A673 (cell line): ENCODE measurements at regions not wholly inside any gene's neighbourhood (a gene's known extent, or its start where the extent isn't known, plus 50 kb on each side); places are given as distances from the start of the nearest gene placed in this dataset.

Experiments
- BruUV-seq: library from RNA; stranded (reverse); fragments of 400-500 nt; replicated peaks from 2 replicates; lab custom pipeline; 2021; lab: Mats Ljungman, UMichigan
- CTCF ChIA-PET: fragments of 300-600 bp; sonication (Branson Sonifier 250); formaldehyde crosslinking; loops from one replicate; lab custom pipeline; 2022; ENCODE audit warnings: antibody characterized with exemption; lab: Charles Lee
- POLR2A ChIA-PET: fragments of 300-600 bp; sonication (Branson Sonifier 250); formaldehyde crosslinking; loops from one replicate; lab custom pipeline; 2022; ENCODE audit warnings: antibody characterized with exemption; ENCODE audit not compliant: low non-redundant PET; lab: Charles Lee
- DNase-seq: peaks from one replicate; pipeline ENCODE4 v3.0.0-alpha.2; 2015; ENCODE audit warnings: low spot score
- H3K27ac ChIP-seq: fragments of 200-600 bp; sonication (generic); 2 replicates; pipeline ENCODE4 v1.5.1; 2016; ENCODE audit warnings: mixed run types, low read depth, mild to moderate bottlenecking, mixed read lengths, antibody characterized with exemption, low read length; ENCODE audit not compliant: poor library complexity, severe bottlenecking
- H3K27me3 ChIP-seq: fragments of 200-600 bp; sonication (generic); replicated peaks from 2 replicates; pipeline ENCODE4 v1.6.1; 2017; ENCODE audit warnings: mixed run types, low read depth, mild to moderate bottlenecking, mixed read lengths, antibody characterized with exemption, low read length; ENCODE audit not compliant: insufficient read depth, poor library complexity
- H3K36me3 ChIP-seq: fragments of 200-600 bp; sonication (generic); 2 replicates; pipeline ENCODE4 v1.6.1; 2016; ENCODE audit warnings: mixed run types, mild to moderate bottlenecking, mixed read lengths, antibody characterized with exemption, low read length; ENCODE audit not compliant: insufficient read depth, poor library complexity, severe bottlenecking
- H3K4me1 ChIP-seq: fragments of 200-600 bp; sonication (generic); 2 replicates; pipeline ENCODE4 v1.6.1; 2017; ENCODE audit warnings: mixed run types, mild to moderate bottlenecking, mixed read lengths, antibody characterized with exemption, low read length; ENCODE audit not compliant: insufficient read depth, poor library complexity, severe bottlenecking
- H3K4me3 ChIP-seq: fragments of 200-600 bp; sonication (generic); 2 replicates; pipeline ENCODE4 v1.5.1; 2016; ENCODE audit warnings: low read depth, mixed run types, mild to moderate bottlenecking, mixed read lengths, low read length; ENCODE audit not compliant: poor library complexity, severe bottlenecking
- H3K9me3 ChIP-seq: fragments of 200-600 bp; sonication (generic); 2 replicates; pipeline ENCODE4 v1.6.1; 2016; ENCODE audit warnings: mixed run types, low read depth, mild to moderate bottlenecking, mixed read lengths, antibody characterized with exemption, low read length; ENCODE audit not compliant: poor library complexity, severe bottlenecking
- EZH2 ChIP-seq: fragments of 200-600 bp; sonication (generic); IDR thresholded peaks from 2 replicates; pipeline ENCODE4 v1.6.1; 2017; ENCODE audit warnings: borderline replicate concordance, low read depth, mild to moderate bottlenecking, mixed read lengths, antibody characterized with exemption, low read length; ENCODE audit not compliant: poor library complexity, severe bottlenecking
- intact Hi-C: fragments of 100-400 bp; cut with micrococcal nuclease; formaldehyde crosslinking; loops from one replicate; pipeline ENCODE4 v1.10.0; 2022; ENCODE audit not compliant: unreplicated experiment
- TF ChIP-seq, protein P1 (sequence below): fragments of 300-800, 200-600 bp; sonication (generic); conservative IDR thresholded peaks from 2 replicates; pipeline ENCODE4 v1.5.1; 2017; ENCODE audit warnings: low read depth, mild to moderate bottlenecking, antibody characterized with exemption, low read length, moderate library complexity, mixed read lengths

DNA sequence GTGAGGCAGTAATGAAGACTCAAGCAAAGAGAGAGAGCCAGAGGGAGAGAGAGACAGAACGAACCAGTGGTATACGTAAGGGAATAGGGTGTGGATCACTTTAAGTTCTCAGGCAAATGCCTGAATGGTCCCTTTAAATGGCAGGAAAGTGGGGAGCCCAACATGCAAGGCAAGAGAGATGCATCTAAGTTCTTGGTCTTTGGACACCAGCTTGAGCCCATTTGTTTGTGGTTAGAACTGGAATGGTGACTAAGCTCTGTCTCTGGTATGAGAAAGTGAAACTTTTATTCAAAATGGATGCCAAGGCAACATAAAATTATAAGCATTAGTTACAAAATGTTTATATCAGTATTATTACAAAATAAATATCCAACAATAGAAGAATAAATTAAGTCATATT is 192.2 kb upstream of the ALG10 start:
- POLR2A ChIA-PET = no interaction called here
- Histone ChIP-seq H3K27ac (no peak overlapping the region), H3K9me3 (peaks cover 29% of the 10 kb centered on the region), H3K36me3 (no peaks in the 10 kb centered on the region), H3K27me3 (no peaks in the 10 kb centered on the region), H3K4me3 (no peak overlapping the region), H3K4me1 (no peaks in the 10 kb centered on the region)
- TF ChIP-seq, protein P1, sequence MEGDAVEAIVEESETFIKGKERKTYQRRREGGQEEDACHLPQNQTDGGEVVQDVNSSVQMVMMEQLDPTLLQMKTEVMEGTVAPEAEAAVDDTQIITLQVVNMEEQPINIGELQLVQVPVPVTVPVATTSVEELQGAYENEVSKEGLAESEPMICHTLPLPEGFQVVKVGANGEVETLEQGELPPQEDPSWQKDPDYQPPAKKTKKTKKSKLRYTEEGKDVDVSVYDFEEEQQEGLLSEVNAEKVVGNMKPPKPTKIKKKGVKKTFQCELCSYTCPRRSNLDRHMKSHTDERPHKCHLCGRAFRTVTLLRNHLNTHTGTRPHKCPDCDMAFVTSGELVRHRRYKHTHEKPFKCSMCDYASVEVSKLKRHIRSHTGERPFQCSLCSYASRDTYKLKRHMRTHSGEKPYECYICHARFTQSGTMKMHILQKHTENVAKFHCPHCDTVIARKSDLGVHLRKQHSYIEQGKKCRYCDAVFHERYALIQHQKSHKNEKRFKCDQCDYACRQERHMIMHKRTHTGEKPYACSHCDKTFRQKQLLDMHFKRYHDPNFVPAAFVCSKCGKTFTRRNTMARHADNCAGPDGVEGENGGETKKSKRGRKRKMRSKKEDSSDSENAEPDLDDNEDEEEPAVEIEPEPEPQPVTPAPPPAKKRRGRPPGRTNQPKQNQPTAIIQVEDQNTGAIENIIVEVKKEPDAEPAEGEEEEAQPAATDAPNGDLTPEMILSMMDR = no peak
- no peak for TF ChIP-seq EZH2
- no TSS peak for BruUV-seq
- intact Hi-C loops = no loop called here
- DNase-seq = no peak
- CTCF ChIA-PET = no interaction called here

DNA sequence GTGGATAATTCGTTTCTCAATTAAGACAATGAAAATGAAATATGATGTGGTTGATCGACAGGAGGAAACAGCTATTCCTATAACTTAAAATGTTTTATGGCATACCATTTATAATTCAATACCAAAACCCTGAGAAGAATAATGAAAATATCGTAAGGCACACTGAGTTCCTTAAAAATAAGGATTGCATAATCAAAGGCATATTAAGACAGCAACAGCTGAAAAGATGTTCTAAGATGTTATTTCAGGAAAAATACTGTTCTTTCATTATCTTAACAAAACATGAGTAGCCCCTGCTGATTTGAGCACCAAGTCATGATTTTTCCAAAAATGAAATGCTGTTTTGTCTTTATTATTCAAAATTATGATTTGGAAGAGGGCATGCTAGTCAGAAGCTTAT is 189.4 kb upstream of the ALG10 start:
- ChIA-PET POLR2A (no interaction called here), CTCF (no interaction called here)
- Histone ChIP-seq H3K4me3 (no peak overlapping the region), H3K9me3 (peaks cover 25% of the 10 kb centered on the region), H3K4me1 (no peaks in the 10 kb centered on the region), H3K27me3 (no peaks in the 10 kb centered on the region), H3K27ac (no peak overlapping the region), H3K36me3 (no peaks in the 10 kb centered on the region)
- intact Hi-C loops = no loop called here
- no TSS peak for BruUV-seq
- no peak for DNase-seq
- TF ChIP-seq, protein P1 = no peak
- TF ChIP-seq EZH2 = no peak

DNA sequence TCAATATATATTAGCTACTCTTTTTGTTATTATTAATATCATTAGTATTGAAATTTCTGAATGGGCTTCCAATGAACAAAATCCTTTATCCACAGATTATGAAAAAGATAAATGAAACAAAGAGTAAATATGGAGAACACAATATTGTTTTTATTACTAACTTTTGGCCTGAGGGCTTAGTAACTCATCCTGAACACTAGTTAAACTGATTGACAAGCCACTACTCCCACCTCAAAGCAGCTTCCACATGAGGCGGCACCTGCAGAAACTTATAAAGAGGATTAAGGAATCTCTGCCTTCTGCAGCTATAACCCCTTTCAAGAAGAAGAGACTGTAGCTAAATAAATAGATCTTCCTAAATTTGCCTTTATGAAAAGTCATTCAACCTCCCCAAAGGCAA is 187.6 kb upstream of the ALG10 start:
- Histone ChIP-seq H3K27me3 (no peaks in the 10 kb centered on the region), H3K36me3 (no peaks in the 10 kb centered on the region), H3K9me3 (peaks cover 21% of the 10 kb centered on the region), H3K27ac (no peak overlapping the region), H3K4me3 (no peak overlapping the region), H3K4me1 (no peaks in the 10 kb centered on the region)
- intact Hi-C loops = no loop called here
- CTCF ChIA-PET = no interaction called here
- no peak for DNase-seq
- POLR2A ChIA-PET = no interaction called here
- BruUV-seq = no TSS peak
- TF ChIP-seq EZH2 = no peak
- TF ChIP-seq, protein P1 = no peak
